ENCODE measurements at regions not wholly inside any gene's neighbourhood (a gene's known extent, or its start where the extent isn't known, plus 50 kb on each side); places are given as distances from the start of the nearest gene placed in this dataset.

- no peak overlapping the region for H3K4me3 ChIP-seq (ENCODE audit: low read depth, low read length)
- no peak for TF ChIP-seq CTCF (IDR thresholded peaks at IDR 0.05; ENCODE audit: low read depth, low read length)
These were observed 263.4 kb downstream of the TLE3 start for GRCh38 chr15:69834267-69834666.

GRCh38 chr15:69834761-69835160, 263.0 kb downstream of the TLE3 start:
- no peak for TF ChIP-seq CTCF (IDR thresholded peaks at IDR 0.05; ENCODE audit: low read depth, low read length)
- no peak overlapping the region for H3K4me3 ChIP-seq (ENCODE audit: low read depth, low read length)

GRCh38 chr15:69836048-69836447, 261.7 kb downstream of the TLE3 start:
- no peak for TF ChIP-seq CTCF (IDR thresholded peaks at IDR 0.05; ENCODE audit: low read depth, low read length)
- H3K4me3 ChIP-seq (ENCODE audit: low read depth, low read length) = no peak overlapping the region

GRCh38 chr15:69836526-69837230, 261.0 kb downstream of the TLE3 start:
- no peak overlapping the region for H3K4me3 ChIP-seq (ENCODE audit: low read depth, low read length)
- TF ChIP-seq CTCF (IDR thresholded peaks at IDR 0.05; ENCODE audit: low read depth, low read length) = no peak

GRCh38 chr15:69838338-69838737, 259.4 kb downstream of the TLE3 start:
- H3K4me3 ChIP-seq (ENCODE audit: low read depth, low read length) = no peak overlapping the region
- no peak for TF ChIP-seq CTCF (IDR thresholded peaks at IDR 0.05; ENCODE audit: low read depth, low read length)

GRCh38 chr15:69838994-69839393, 258.7 kb downstream of the TLE3 start:
- H3K4me3 ChIP-seq (ENCODE audit: low read depth, low read length) = no peak overlapping the region
- no peak for TF ChIP-seq CTCF (IDR thresholded peaks at IDR 0.05; ENCODE audit: low read depth, low read length)

GRCh38 chr15:69841113-69841828, 256.4 kb downstream of the TLE3 start:
- H3K4me3 ChIP-seq (ENCODE audit: low read depth, low read length) = no peak overlapping the region
- no peak for TF ChIP-seq CTCF (IDR thresholded peaks at IDR 0.05; ENCODE audit: low read depth, low read length)
